OCI-LY3 (cell line): ENCODE measurements at regions not wholly inside any gene's neighbourhood (a gene's known extent, or its start where the extent isn't known, plus 50 kb on each side); places are given as distances from the start of the nearest gene placed in this dataset.
"Not testable (repeated sequence)": the region's sequence is repeated elsewhere in the genome, so short reads cannot be mapped to it uniquely, and the experiment has no call there.

ENCODE experiments used
- H2AFZ ChIP-seq: fragments of 200-600, 300-600 bp; shearing (Covaris generic); 2 replicates; pipeline ENCODE4 v1.6.0; 2014; ENCODE audit warnings: antibody characterized with exemption, low read depth, low read length
- H3K27ac ChIP-seq: fragments of 200-600, 300-600 bp; sonication (generic); 2 replicates; pipeline ENCODE4 v1.5.1; 2014; ENCODE audit warnings: mild to moderate bottlenecking, low read length, moderate library complexity, mixed read lengths
- H3K27me3 ChIP-seq: fragments of 200-600, 300-600 bp; sonication (generic); 2 replicates; pipeline ENCODE4 v1.6.1; 2014; ENCODE audit warnings: low read depth, low read length, mixed read lengths
- H3K36me3 ChIP-seq: fragments of 200-600, 300-600 bp; sonication (generic); replicated peaks from 2 replicates; pipeline ENCODE3; 2014; ENCODE audit warnings: low read depth, low read length, mixed read lengths
- H3K4me1 ChIP-seq: fragments of 300-600, 200-600 bp; sonication (generic); 2 replicates; pipeline ENCODE4 v1.6.1; 2014; ENCODE audit warnings: low read length, mixed read lengths
- H3K4me2 ChIP-seq: fragments of 200-600, 300-600 bp; sonication (generic); 2 replicates; pipeline ENCODE4 v1.6.1; 2014; ENCODE audit warnings: low read length, mixed read lengths
- H3K4me3 ChIP-seq: fragments of 300-600, 200-600 bp; sonication (generic); 2 replicates; pipeline ENCODE4 v1.5.1; 2014; ENCODE audit warnings: antibody characterized with exemption, mild to moderate bottlenecking, low read length, moderate library complexity
- H3K79me2 ChIP-seq: fragments of 300-600, 200-600 bp; shearing (Covaris generic); 2 replicates; pipeline ENCODE4 v1.6.1; 2014; ENCODE audit warnings: mild to moderate bottlenecking, low read length, mixed read lengths
- H3K9ac ChIP-seq: fragments of 300-600, 200-600 bp; shearing (Covaris generic); 2 replicates; pipeline ENCODE4 v1.6.0; 2014; ENCODE audit warnings: mild to moderate bottlenecking, low read length, moderate library complexity
- H3K9me3 ChIP-seq: fragments of 200-600, 300-600 bp; shearing (Covaris generic); 2 replicates; pipeline ENCODE4 v1.6.1; 2014; ENCODE audit warnings: low read length, mixed read lengths; ENCODE audit not compliant: insufficient read depth
- H4K20me1 ChIP-seq: fragments of 200-600, 300-600 bp; sonication (generic); 2 replicates; pipeline ENCODE4 v1.6.1; 2016; ENCODE audit warnings: low read length, mixed read lengths; ENCODE audit not compliant: insufficient read depth
- CTCF ChIP-seq: fragments of 200-600, 300-600 bp; sonication (generic); IDR thresholded peaks from 2 replicates; pipeline ENCODE4 v1.5.1; 2014; ENCODE audit warnings: antibody characterized with exemption, low read length, low read depth
- EZH2phosphoT487 ChIP-seq: fragments of 200-600 bp; shearing (Covaris generic); IDR thresholded peaks from 2 replicates; pipeline ENCODE4 v1.6.1; 2018; ENCODE audit warnings: antibody characterized with exemption, mixed run types, low read depth

- no peak overlapping the region for H3K9ac ChIP-seq
- no peaks in the 10 kb centered on the region for H3K27me3 ChIP-seq
- no peak overlapping the region for H3K4me2 ChIP-seq
- H3K9me3 ChIP-seq: peaks cover 5% of the 10 kb centered on the region
- no peaks in the 10 kb centered on the region for H3K79me2 ChIP-seq
- no peak overlapping the region for H3K4me3 ChIP-seq
- TF ChIP-seq EZH2phosphoT487 (no peak), CTCF (no peak)
- H3K27ac ChIP-seq: no peak overlapping the region
- peaks cover 10% of the 10 kb centered on the region; the same call in 1 of the 2 replicates for H3K4me1 ChIP-seq
- no peak overlapping the region for H2AFZ ChIP-seq
- no peaks in the 10 kb centered on the region for H3K36me3 ChIP-seq
- H4K20me1 ChIP-seq: no peaks in the 10 kb centered on the region
Measured at GRCh38 chr5:5738797-5739489, 316.5 kb downstream of the ICE1 start.

GRCh38 chr5:5736007-5736406 lies 313.5 kb downstream of the ICE1 start:
- TF ChIP-seq CTCF: no peak
- TF ChIP-seq EZH2phosphoT487: no peak
- H3K27me3 ChIP-seq: no peaks in the 10 kb centered on the region

GRCh38 chr5:5733058-5733457 lies 310.6 kb downstream of the ICE1 start:
- not testable (repeated sequence) for H3K79me2 ChIP-seq, H3K4me3 ChIP-seq, H3K4me1 ChIP-seq, H3K9ac ChIP-seq, H4K20me1 ChIP-seq, H3K9me3 ChIP-seq, H2AFZ ChIP-seq, H3K27me3 ChIP-seq, H3K36me3 ChIP-seq, H3K4me2 ChIP-seq, H3K27ac ChIP-seq

More at GRCh38 chr5:5736007-5736406, 313.5 kb downstream of the ICE1 start:
- H3K79me2 ChIP-seq: no peaks in the 10 kb centered on the region
- peaks cover 10% of the 10 kb centered on the region; the same call in 1 of the 2 replicates for H3K4me1 ChIP-seq
- H3K4me3 ChIP-seq: no peak overlapping the region
- no peak overlapping the region for H2AFZ ChIP-seq
- no peak overlapping the region for H3K27ac ChIP-seq
- no peak overlapping the region for H3K9ac ChIP-seq
- no peaks in the 10 kb centered on the region for H3K36me3 ChIP-seq
- H3K4me2 ChIP-seq: no peak overlapping the region
- H4K20me1 ChIP-seq: no peaks in the 10 kb centered on the region
- no peaks in the 10 kb centered on the region for H3K9me3 ChIP-seq

- H3K36me3 ChIP-seq: no peaks in the 10 kb centered on the region
- no peak overlapping the region for H3K27ac ChIP-seq
- H3K4me2 ChIP-seq: no peak overlapping the region
- H3K27me3 ChIP-seq: no peaks in the 10 kb centered on the region
- no peaks in the 10 kb centered on the region for H3K4me1 ChIP-seq
- no peaks in the 10 kb centered on the region for H4K20me1 ChIP-seq
- no peaks in the 10 kb centered on the region for H3K79me2 ChIP-seq
- no peak overlapping the region for H2AFZ ChIP-seq
- H3K9me3 ChIP-seq: no peaks in the 10 kb centered on the region
- no peak overlapping the region for H3K4me3 ChIP-seq
- TF ChIP-seq CTCF (no peak), EZH2phosphoT487 (no peak)
- H3K9ac ChIP-seq: no peak overlapping the region
Measured at GRCh38 chr5:5726401-5726800, 303.9 kb downstream of the ICE1 start.
